SK-N-SH (cell line): ENCODE measurements at regions not wholly inside any gene's neighbourhood (a gene's known extent, or its start where the extent isn't known, plus 50 kb on each side); places are given as distances from the start of the nearest gene placed in this dataset.

ENCODE experiments used
- CTCF ChIA-PET: fragments of 300-600, 350-600 bp; formaldehyde crosslinking; extraction: SDS; loops from one replicate; lab custom pipeline; 2021; lab: Yijun Ruan, JAX
- POLR2A ChIA-PET: fragments of 350-600 bp; sonication (Branson Sonifier 250); formaldehyde crosslinking; extraction: SDS; loops from one replicate; lab custom pipeline; 2020; ENCODE audit warnings: antibody characterized with exemption, inconsistent platforms; lab: Yijun Ruan, JAX
- DNase-seq: peaks from one replicate; pipeline ENCODE4 v3.0.0; 2012
- H2AFZ ChIP-seq: fragments of 200-600 bp; sonication (generic); 2 replicates; pipeline ENCODE4 v1.8.1; 2016; ENCODE audit warnings: antibody characterized with exemption, mild to moderate bottlenecking, low read depth
- H3F3A ChIP-seq: fragments of 200-600 bp; sonication (generic); replicated peaks from 2 replicates; pipeline ENCODE3; 2016; ENCODE audit warnings: antibody characterized with exemption, mild to moderate bottlenecking; ENCODE audit not compliant: insufficient read depth
- H3K27ac ChIP-seq, 2 experiments: fragments of 200-500 bp in 1 of 2; fragments of 200-600 bp in 1 of 2; sonication (Bioruptor generic) in 1 of 2; sonication (generic), shearing (Covaris generic) in 1 of 2; 2 replicates each; pipeline versions ENCODE4 v1.5.1 to v1.6.1; 2014 to 2016; ENCODE audit warnings: low read depth in 2 of 2, inconsistent platforms in 1 of 2, low read length in 1 of 2, mild to moderate bottlenecking in 1 of 2, mixed read lengths in 1 of 2
- H3K27me3 ChIP-seq: fragments of 200-600 bp; sonication (generic), shearing (Covaris generic); 2 replicates; pipeline ENCODE4 v1.6.1; 2016; ENCODE audit warnings: mixed run types; ENCODE audit not compliant: insufficient read depth
- H3K36me3 ChIP-seq, 2 experiments: fragments of 200-500 bp in 1 of 2; fragments of 200-600 bp in 1 of 2; sonication (Bioruptor generic) in 1 of 2; sonication (generic) in 1 of 2; replicated peaks in 1 of 2; 2 replicates each; pipeline versions ENCODE3 to v1.5.1; 2014 to 2016; ENCODE audit warnings: low read length in 1 of 2, mild to moderate bottlenecking in 1 of 2; ENCODE audit not compliant: insufficient read depth in 2 of 2, control insufficient read depth in 1 of 2
- H3K4me1 ChIP-seq, 2 experiments: fragments of 200-500 bp in 1 of 2; fragments of 200-600 bp in 1 of 2; sonication (Bioruptor generic) in 1 of 2; sonication (generic), shearing (Covaris generic) in 1 of 2; 2 replicates each; pipeline versions ENCODE4 v1.5.1 to v1.6.1; 2014 to 2016; ENCODE audit warnings: low read depth in 1 of 2, low read length in 1 of 2, mixed run types in 1 of 2; ENCODE audit not compliant: insufficient read depth in 2 of 2, control insufficient read depth in 1 of 2
- H3K4me2 ChIP-seq: fragments of 200-600 bp; sonication (generic), shearing (Covaris generic); 2 replicates; pipeline ENCODE4 v1.6.1; 2017; ENCODE audit warnings: mixed run types
- H3K4me3 ChIP-seq, 2 experiments: fragments of 200-500 bp in 1 of 2; fragments of 200-600 bp in 1 of 2; sonication (Bioruptor generic) in 1 of 2; sonication (generic), shearing (Covaris generic) in 1 of 2; 2 replicates each; pipeline versions ENCODE4 v1.5.1 to v1.8.1; 2014 to 2016; ENCODE audit warnings: low read depth in 2 of 2, inconsistent platforms in 1 of 2, low read length in 1 of 2, mild to moderate bottlenecking in 1 of 2, mixed read lengths in 1 of 2, moderate library complexity in 1 of 2
- H3K79me2 ChIP-seq: fragments of 200-600 bp; sonication (generic); 2 replicates; pipeline ENCODE4 v1.8.1; 2017; ENCODE audit warnings: mild to moderate bottlenecking; ENCODE audit not compliant: insufficient read depth
- H3K9ac ChIP-seq: fragments of 200-600 bp; sonication (generic); 2 replicates; pipeline ENCODE4 v1.6.1; 2017; ENCODE audit warnings: mixed run types
- H3K9me2 ChIP-seq: fragments of 200-600 bp; sonication (generic); 2 replicates; pipeline ENCODE4 v1.6.1; 2017; ENCODE audit warnings: mixed run types
- H3K9me3 ChIP-seq: fragments of 200-600 bp; sonication (generic); 2 replicates; pipeline ENCODE4 v1.6.1; 2017; ENCODE audit warnings: mixed run types, mild to moderate bottlenecking, moderate library complexity
- H4K20me1 ChIP-seq: fragments of 200-600 bp; sonication (generic); 2 replicates; pipeline ENCODE4 v1.6.1; 2017; ENCODE audit warnings: mild to moderate bottlenecking, mixed run types; ENCODE audit not compliant: insufficient read depth
- CTCF ChIP-seq: fragments of 200-600 bp; sonication (generic); IDR thresholded peaks from 2 replicates; pipeline ENCODE4 v1.6.1; 2017; ENCODE audit warnings: antibody characterized with exemption, mild to moderate bottlenecking, moderate library complexity
- ELF1 ChIP-seq: IDR thresholded peaks from 2 replicates; pipeline ENCODE4 v1.4.0; 2012
- EZH2phosphoT487 ChIP-seq: fragments of 200-600 bp; sonication (generic); IDR thresholded peaks from 2 replicates; pipeline ENCODE4 v1.6.1; 2017; ENCODE audit warnings: low read depth, mixed run types, mild to moderate bottlenecking, antibody characterized with exemption, moderate library complexity, borderline replicate concordance
- FOSL2 ChIP-seq: IDR thresholded peaks from 2 replicates; pipeline ENCODE4 v1.4.0; 2012; ENCODE audit warnings: low read depth, mild to moderate bottlenecking, moderate library complexity, borderline replicate concordance
- FOXM1 ChIP-seq: IDR thresholded peaks from 2 replicates; pipeline ENCODE4 v1.4.0; 2012; ENCODE audit warnings: low read depth, mild to moderate bottlenecking
- MEF2A ChIP-seq: IDR thresholded peaks from 2 replicates; pipeline ENCODE4 v1.4.0; 2012; ENCODE audit warnings: low read depth, borderline replicate concordance
- MXI1 ChIP-seq: IDR thresholded peaks from 2 replicates; pipeline ENCODE4 v1.6.1; 2012; ENCODE audit warnings: mild to moderate bottlenecking, low read depth, low read length, improper control_type of control experiment
- NRF1 ChIP-seq: IDR thresholded peaks from 2 replicates; pipeline ENCODE4 v1.6.1; 2012; ENCODE audit warnings: low read depth, mild to moderate bottlenecking, low read length
- RAD21 ChIP-seq: IDR thresholded peaks from 2 replicates; pipeline ENCODE4 v1.6.1; 2012; ENCODE audit warnings: mild to moderate bottlenecking, low read length
- REST ChIP-seq: IDR thresholded peaks from 2 replicates; pipeline ENCODE4 v1.6.1; 2012; ENCODE audit warnings: mild to moderate bottlenecking, low read depth, low read length, moderate library complexity
- RFX5 ChIP-seq: IDR thresholded peaks from 2 replicates; pipeline ENCODE4 v1.6.1; 2012; ENCODE audit warnings: mild to moderate bottlenecking, improper control_type of control experiment, low read length
- TAF1 ChIP-seq: IDR thresholded peaks from 2 replicates; pipeline ENCODE4 v1.6.1; 2012; ENCODE audit warnings: low read depth, mild to moderate bottlenecking, low read length, moderate library complexity, borderline replicate concordance
- TCF12 ChIP-seq: IDR thresholded peaks from 2 replicates; pipeline ENCODE4 v1.4.0; 2012
- TEAD4 ChIP-seq: IDR thresholded peaks from 2 replicates; pipeline ENCODE4 v1.4.0; 2012; ENCODE audit warnings: mild to moderate bottlenecking, borderline replicate concordance; ENCODE audit not compliant: insufficient read depth
- USF1 ChIP-seq: IDR thresholded peaks from 2 replicates; pipeline ENCODE4 v1.4.0; 2012; ENCODE audit warnings: low read depth, borderline replicate concordance
- USF2 ChIP-seq: fragments of 150-350 bp; IDR thresholded peaks from 2 replicates; pipeline ENCODE4 v1.6.1; 2017; ENCODE audit warnings: antibody characterized with exemption, low read length, low read depth, borderline replicate concordance
- YY1 ChIP-seq: IDR thresholded peaks from 2 replicates; pipeline ENCODE4 v1.4.0; 2012; ENCODE audit warnings: low read depth, mild to moderate bottlenecking
- WGBS: methylation state at CpG from one replicate; pipeline ENCODE4 v1.1.6; 2017; ENCODE audit warnings: low lambda C conversion rate; 5-methylcytosine and 5-hydroxymethylcytosine counted together

GRCh38 chrX:94454606-94455005, 780.6 kb downstream of the FAM133A start:
- H3F3A ChIP-seq = no peaks in the 10 kb centered on the region
- DNase-seq = no peak
- no peaks in the 10 kb centered on the region for H3K9me2 ChIP-seq
- ChIA-PET CTCF (no interaction called here), POLR2A (no interaction called here)
- no peaks in the 10 kb centered on the region for H3K9me3 ChIP-seq
- no peak overlapping the region for H3K4me2 ChIP-seq
- H3K9ac ChIP-seq = no peak overlapping the region
- no peaks in the 10 kb centered on the region for H3K27me3 ChIP-seq
- no peak overlapping the region for H3K4me3 ChIP-seq
- no peaks in the 10 kb centered on the region for H3K36me3 ChIP-seq
- WGBS = 0% methylated on average over 1 of the region's 1 CpG
- H2AFZ ChIP-seq = no peak overlapping the region
- H4K20me1 ChIP-seq = no peaks in the 10 kb centered on the region
- no peak overlapping the region for H3K27ac ChIP-seq
- H3K79me2 ChIP-seq = no peaks in the 10 kb centered on the region
- TF ChIP-seq YY1 (no peak), CTCF (no peak)
- no peaks in the 10 kb centered on the region for H3K4me1 ChIP-seq

GRCh38 chrX:94455782-94456181, 781.8 kb downstream of the FAM133A start:
- Histone ChIP-seq H3K9me3 (no peaks in the 10 kb centered on the region), H3K4me3 (no peak overlapping the region), H3K36me3 (no peaks in the 10 kb centered on the region), H2AFZ (no peak overlapping the region), H4K20me1 (no peaks in the 10 kb centered on the region), H3K4me2 (no peak overlapping the region), H3K4me1 (no peaks in the 10 kb centered on the region), H3F3A (no peaks in the 10 kb centered on the region), H3K27me3 (no peaks in the 10 kb centered on the region), H3K9me2 (no peaks in the 10 kb centered on the region), H3K27ac (no peak overlapping the region), H3K79me2 (no peaks in the 10 kb centered on the region), H3K9ac (no peak overlapping the region)
- TF ChIP-seq ELF1 = no peak
- no peak for TF ChIP-seq RAD21
- TF ChIP-seq YY1 = no peak
- no peak for TF ChIP-seq RFX5
- TF ChIP-seq TEAD4 = no peak
- no peak for TF ChIP-seq REST
- TF ChIP-seq USF1 = no peak
- TF ChIP-seq TCF12 = no peak
- TF ChIP-seq MXI1 = no peak
- no peak for TF ChIP-seq EZH2phosphoT487
- no peak for TF ChIP-seq TAF1
- TF ChIP-seq NRF1 = no peak
- no peak for TF ChIP-seq MEF2A
- no peak for TF ChIP-seq FOSL2
- TF ChIP-seq FOXM1 = no peak
- TF ChIP-seq USF2 = no peak
- ChIA-PET POLR2A (no interaction called here), CTCF (no interaction called here)
- no peak for DNase-seq
- WGBS = 0% methylated on average over 1 of the region's 1 CpG
